ENCODE measurements at regions not wholly inside any gene's neighbourhood (a gene's known extent, or its start where the extent isn't known, plus 50 kb on each side); places are given as distances from the start of the nearest gene placed in this dataset.

DNA sequence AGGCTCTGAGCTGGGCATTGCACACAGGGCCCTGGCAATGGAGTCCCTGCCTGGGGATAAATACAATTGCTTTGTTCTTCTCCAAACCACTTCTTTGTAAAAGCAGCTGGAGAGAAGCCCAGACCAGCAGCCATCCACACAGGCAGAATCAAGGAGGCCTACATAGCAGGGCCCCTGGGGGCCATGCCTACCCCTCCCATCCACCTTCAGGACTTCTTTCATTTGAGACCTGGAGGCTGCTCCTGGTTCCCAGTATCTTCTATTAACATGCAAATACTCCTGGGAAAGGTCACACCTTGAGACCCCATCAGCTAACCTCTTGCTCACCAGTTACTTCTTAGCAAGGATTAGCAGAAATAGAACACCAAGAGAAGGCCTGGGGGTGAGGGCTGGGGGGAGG, 511.1 kb downstream of the SOX6 start:
- no peak for TF ChIP-seq POLR2AphosphoS5 (IDR thresholded peaks at IDR 0.05)
- TF ChIP-seq, protein P1, sequence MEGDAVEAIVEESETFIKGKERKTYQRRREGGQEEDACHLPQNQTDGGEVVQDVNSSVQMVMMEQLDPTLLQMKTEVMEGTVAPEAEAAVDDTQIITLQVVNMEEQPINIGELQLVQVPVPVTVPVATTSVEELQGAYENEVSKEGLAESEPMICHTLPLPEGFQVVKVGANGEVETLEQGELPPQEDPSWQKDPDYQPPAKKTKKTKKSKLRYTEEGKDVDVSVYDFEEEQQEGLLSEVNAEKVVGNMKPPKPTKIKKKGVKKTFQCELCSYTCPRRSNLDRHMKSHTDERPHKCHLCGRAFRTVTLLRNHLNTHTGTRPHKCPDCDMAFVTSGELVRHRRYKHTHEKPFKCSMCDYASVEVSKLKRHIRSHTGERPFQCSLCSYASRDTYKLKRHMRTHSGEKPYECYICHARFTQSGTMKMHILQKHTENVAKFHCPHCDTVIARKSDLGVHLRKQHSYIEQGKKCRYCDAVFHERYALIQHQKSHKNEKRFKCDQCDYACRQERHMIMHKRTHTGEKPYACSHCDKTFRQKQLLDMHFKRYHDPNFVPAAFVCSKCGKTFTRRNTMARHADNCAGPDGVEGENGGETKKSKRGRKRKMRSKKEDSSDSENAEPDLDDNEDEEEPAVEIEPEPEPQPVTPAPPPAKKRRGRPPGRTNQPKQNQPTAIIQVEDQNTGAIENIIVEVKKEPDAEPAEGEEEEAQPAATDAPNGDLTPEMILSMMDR (IDR thresholded peaks at IDR 0.05 in 8 of 11, conservative IDR thresholded peaks at IDR 0.05 in 3 of 11) = no peak
